ENCODE measurements at regions not wholly inside any gene's neighbourhood (a gene's known extent, or its start where the extent isn't known, plus 50 kb on each side); places are given as distances from the start of the nearest gene placed in this dataset.

GRCh38 chr16:55016515-55016914, 85.8 kb downstream of the IRX5 start:
- no peaks in the 10 kb centered on the region for H3K4me1 ChIP-seq (ENCODE audit: control insufficient read depth, extremely low read depth, insufficient read depth, low read length)
- intact Hi-C loops (cut with micrococcal nuclease), result no loop called here
- no peak overlapping the region for H3K9ac ChIP-seq (replicated peaks; ENCODE audit: extremely low read depth, insufficient read depth, low read length)
- POLR2A ChIA-PET, result no interaction called here
- H3K4me2 ChIP-seq (ENCODE audit: insufficient read depth, low read length), result no peak overlapping the region
- no peak overlapping the region for H2AFZ ChIP-seq (ENCODE audit: low read depth, low read length)
- no peak for DNase-seq (ENCODE audit: low read depth, low spot score)
- no peaks in the 10 kb centered on the region for H3K9me1 ChIP-seq (replicated peaks; ENCODE audit: control insufficient read depth, extremely low read depth, insufficient read depth, low read length)
- no peak for FAIRE-seq
- CTCF ChIA-PET, result no interaction called here
- no peaks in the 10 kb centered on the region for H3K79me2 ChIP-seq (ENCODE audit: control insufficient read depth, insufficient read depth, low read length)
- no peaks in the 10 kb centered on the region for H3K27me3 ChIP-seq (ENCODE audit: control insufficient read depth in 2 of 2, insufficient read depth in 2 of 2, low read length in 2 of 2)
- BruUV-seq (replicated peaks), result no TSS peak
- dilution Hi-C loops (cut with MboI; ENCODE audit: extremely low pct_ligation_motif_present, low sequenced_read_pairs), result no loop called here
- H3K9me3 ChIP-seq (replicated peaks; ENCODE audit: control insufficient read depth, insufficient read depth, low read length), result no peaks in the 10 kb centered on the region
- TF ChIP-seq GATA2 (IDR thresholded peaks at IDR 0.05; ENCODE audit: insufficient read depth, insufficient read length, low read depth, low read length) (no peak), MYC (IDR thresholded peaks at IDR 0.05; ENCODE audit: low read depth, low read length) (no peak), POLR2AphosphoS5 (IDR thresholded peaks at IDR 0.05; ENCODE audit: insufficient read depth, low read depth, low read length) (no peak), MAX (IDR thresholded peaks at IDR 0.05; ENCODE audit: insufficient read depth, insufficient read length) (no peak), JUN (IDR thresholded peaks at IDR 0.05; ENCODE audit: borderline replicate concordance, insufficient read depth, insufficient read length, low read depth) (no peak), FOS (IDR thresholded peaks at IDR 0.05; ENCODE audit: borderline replicate concordance, insufficient read depth, low read length) (no peak), EZH2 (IDR thresholded peaks at IDR 0.05; ENCODE audit: borderline replicate concordance, low read depth, low read length, severe bottlenecking) (no peak), POLR2A (IDR thresholded peaks at IDR 0.05; ENCODE audit: low read depth, low read length) (no peak), CTCF (IDR thresholded peaks at IDR 0.05; ENCODE audit: extremely low read depth in 1 of 2, insufficient read depth in 1 of 2, low read depth in 1 of 2, low read length in 2 of 2) (no peak)
- no peak overlapping the region for H3K4me3 ChIP-seq (replicated peaks in 1 of 3; ENCODE audit: insufficient read depth in 1 of 3, low read depth in 1 of 3, low read length in 3 of 3)
- H4K20me1 ChIP-seq (replicated peaks; ENCODE audit: control insufficient read depth, extremely low read depth, insufficient read depth, low read length), result no peaks in the 10 kb centered on the region
- H3K27ac ChIP-seq (ENCODE audit: insufficient read depth, low read depth, low read length), result no peak overlapping the region
- no peaks in the 10 kb centered on the region for H3K36me3 ChIP-seq (ENCODE audit: control insufficient read depth in 2 of 2, extremely low read depth in 1 of 2, insufficient read depth in 2 of 2, low read length in 2 of 2)

Measured in endothelial cell of umbilical vein (primary cell).